ENCODE measurements at regions not wholly inside any gene's neighbourhood (a gene's known extent, or its start where the extent isn't known, plus 50 kb on each side); places are given as distances from the start of the nearest gene placed in this dataset.

DNA sequence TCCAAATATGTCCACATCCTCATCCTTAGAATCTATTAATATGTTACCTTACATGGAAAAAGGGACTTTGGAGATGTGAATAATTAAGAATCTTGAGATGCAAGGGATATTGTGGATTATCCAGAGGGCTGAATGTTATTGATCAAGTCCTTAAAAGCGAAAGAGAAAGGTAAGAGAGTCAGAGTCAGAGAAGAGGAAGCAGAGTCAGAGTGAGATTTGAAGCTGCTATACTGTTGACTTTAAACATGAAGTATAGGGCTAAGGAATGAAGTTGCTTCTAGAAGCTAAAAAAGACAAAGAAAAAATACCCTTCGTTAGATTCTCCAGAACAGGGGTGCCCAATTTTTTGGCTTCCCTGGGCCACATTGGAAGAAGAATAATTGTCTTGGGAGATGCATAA lies 627.2 kb upstream of the SLITRK6 start:
- no peak for ATAC-seq (ENCODE audit: low FRiP score in 2 of 2)
- Histone ChIP-seq H3K27me3 (no peaks in the 10 kb centered on the region), H3K27ac (no peak overlapping the region), H3K4me1 (no peaks in the 10 kb centered on the region), H3K4me3 (no peak overlapping the region), H3K9me3 (no peaks in the 10 kb centered on the region), H3K36me3 (no peaks in the 10 kb centered on the region)
- TF ChIP-seq POLR2AphosphoS5 (IDR thresholded peaks at IDR 0.05), result no peak
- no peak for TF ChIP-seq EP300 (IDR thresholded peaks at IDR 0.05)
- TF ChIP-seq POLR2A (IDR thresholded peaks at IDR 0.05), result no peak
- TF ChIP-seq, protein P1, sequence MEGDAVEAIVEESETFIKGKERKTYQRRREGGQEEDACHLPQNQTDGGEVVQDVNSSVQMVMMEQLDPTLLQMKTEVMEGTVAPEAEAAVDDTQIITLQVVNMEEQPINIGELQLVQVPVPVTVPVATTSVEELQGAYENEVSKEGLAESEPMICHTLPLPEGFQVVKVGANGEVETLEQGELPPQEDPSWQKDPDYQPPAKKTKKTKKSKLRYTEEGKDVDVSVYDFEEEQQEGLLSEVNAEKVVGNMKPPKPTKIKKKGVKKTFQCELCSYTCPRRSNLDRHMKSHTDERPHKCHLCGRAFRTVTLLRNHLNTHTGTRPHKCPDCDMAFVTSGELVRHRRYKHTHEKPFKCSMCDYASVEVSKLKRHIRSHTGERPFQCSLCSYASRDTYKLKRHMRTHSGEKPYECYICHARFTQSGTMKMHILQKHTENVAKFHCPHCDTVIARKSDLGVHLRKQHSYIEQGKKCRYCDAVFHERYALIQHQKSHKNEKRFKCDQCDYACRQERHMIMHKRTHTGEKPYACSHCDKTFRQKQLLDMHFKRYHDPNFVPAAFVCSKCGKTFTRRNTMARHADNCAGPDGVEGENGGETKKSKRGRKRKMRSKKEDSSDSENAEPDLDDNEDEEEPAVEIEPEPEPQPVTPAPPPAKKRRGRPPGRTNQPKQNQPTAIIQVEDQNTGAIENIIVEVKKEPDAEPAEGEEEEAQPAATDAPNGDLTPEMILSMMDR (IDR thresholded peaks at IDR 0.05), result no peak
- no peak for DNase-seq
- WGBS, 2 donors, result 83 to 90% methylated on average over 2 of the region's 2 CpGs

DNA sequence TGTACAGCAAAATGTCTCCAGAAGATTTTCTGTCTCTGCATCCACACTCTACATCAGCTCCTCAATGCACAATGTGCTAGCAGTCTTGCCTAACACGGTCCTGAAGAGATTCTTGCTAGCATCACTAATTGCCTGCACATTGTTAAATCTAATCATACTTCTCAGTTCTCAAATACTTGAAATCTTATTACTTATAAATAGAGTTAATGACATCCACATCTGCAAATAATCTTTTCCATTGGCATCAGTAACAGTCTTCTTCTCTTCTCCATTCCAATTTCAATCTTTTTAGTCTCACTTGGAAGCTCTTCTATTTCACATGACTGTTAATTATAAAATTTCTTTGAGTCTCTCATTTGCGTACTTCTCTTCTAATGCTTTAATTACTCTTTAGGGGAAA lies 630.5 kb upstream of the SLITRK6 start:
- Histone ChIP-seq H3K27me3 (no peaks in the 10 kb centered on the region), H3K4me1 (no peaks in the 10 kb centered on the region), H3K36me3 (no peaks in the 10 kb centered on the region), H3K4me3 (no peak overlapping the region), H3K27ac (no peak overlapping the region), H3K9me3 (no peaks in the 10 kb centered on the region)
- WGBS, 2 donors, result 71 to 76% methylated on average over 2 of the region's 2 CpGs
- DNase-seq, result no peak
- ATAC-seq (ENCODE audit: low FRiP score in 2 of 2), result no peak
- TF ChIP-seq POLR2A (IDR thresholded peaks at IDR 0.05), result no peak

DNA sequence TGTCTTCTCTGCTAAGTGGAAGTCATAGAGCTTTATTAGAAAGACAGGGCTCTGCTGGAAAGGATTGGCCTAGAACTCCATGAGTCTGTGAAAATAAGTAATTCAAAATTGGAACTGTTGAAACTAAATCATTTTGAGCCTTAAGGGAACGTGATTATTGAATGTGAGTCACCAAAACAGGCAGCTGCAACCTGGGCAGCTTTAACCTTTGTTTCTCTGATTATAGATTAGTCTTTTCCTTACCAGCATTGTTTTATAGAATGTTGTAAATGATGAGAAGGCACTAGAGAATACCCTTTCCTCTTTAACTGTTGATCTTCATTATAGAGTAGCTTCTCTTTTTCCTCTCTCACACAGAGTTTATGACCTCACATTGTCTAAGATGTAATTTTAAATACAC lies 638.8 kb upstream of the SLITRK6 start:
- ATAC-seq (ENCODE audit: low FRiP score in 2 of 2), result no peak
- WGBS, 2 donors, result 42 to 68% methylated on average over 1 of the region's 1 CpG

DNA sequence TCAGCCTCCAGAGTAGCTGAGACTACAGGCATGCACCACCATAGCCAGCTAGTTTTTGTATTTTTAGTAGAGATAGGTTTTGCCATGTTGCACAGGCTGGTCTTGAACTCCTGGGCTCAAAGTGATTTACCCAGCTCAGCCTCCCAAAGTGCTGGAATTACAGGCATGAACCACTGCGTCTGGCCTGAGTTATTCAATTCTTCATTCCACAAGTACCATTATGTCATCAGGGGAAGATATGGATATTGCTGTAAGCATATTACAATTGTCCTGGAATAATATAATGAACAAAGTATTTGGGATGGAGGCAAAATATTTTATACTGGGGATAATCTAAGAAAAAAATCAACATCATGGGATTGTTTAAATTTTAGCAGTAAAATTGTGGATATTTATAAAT lies 646.0 kb upstream of the SLITRK6 start:
- Histone ChIP-seq H3K27ac (no peak overlapping the region), H3K27me3 (no peaks in the 10 kb centered on the region), H3K36me3 (no peaks in the 10 kb centered on the region), H3K4me3 (no peak overlapping the region), H3K9me3 (no peaks in the 10 kb centered on the region), H3K4me1 (no peaks in the 10 kb centered on the region)
- TF ChIP-seq POLR2AphosphoS5 (IDR thresholded peaks at IDR 0.05), result no peak
- no peak for TF ChIP-seq POLR2A (IDR thresholded peaks at IDR 0.05)
- TF ChIP-seq EP300 (IDR thresholded peaks at IDR 0.05), result no peak
- TF ChIP-seq, protein P1 (IDR thresholded peaks at IDR 0.05), result no peak
- 79 to 81% methylated on average over 1 of the region's 1 CpG for WGBS, 2 donors
- no peak for ATAC-seq (ENCODE audit: low FRiP score in 2 of 2)
- no peak for DNase-seq

More for the DNA sequence above, 638.8 kb upstream of the SLITRK6 start:
- Histone ChIP-seq H3K27ac (no peak overlapping the region), H3K9me3 (no peaks in the 10 kb centered on the region), H3K27me3 (no peaks in the 10 kb centered on the region), H3K4me1 (no peaks in the 10 kb centered on the region), H3K4me3 (no peak overlapping the region), H3K36me3 (no peaks in the 10 kb centered on the region)
- TF ChIP-seq, protein P1 (IDR thresholded peaks at IDR 0.05), result no peak
- no peak for DNase-seq

DNA sequence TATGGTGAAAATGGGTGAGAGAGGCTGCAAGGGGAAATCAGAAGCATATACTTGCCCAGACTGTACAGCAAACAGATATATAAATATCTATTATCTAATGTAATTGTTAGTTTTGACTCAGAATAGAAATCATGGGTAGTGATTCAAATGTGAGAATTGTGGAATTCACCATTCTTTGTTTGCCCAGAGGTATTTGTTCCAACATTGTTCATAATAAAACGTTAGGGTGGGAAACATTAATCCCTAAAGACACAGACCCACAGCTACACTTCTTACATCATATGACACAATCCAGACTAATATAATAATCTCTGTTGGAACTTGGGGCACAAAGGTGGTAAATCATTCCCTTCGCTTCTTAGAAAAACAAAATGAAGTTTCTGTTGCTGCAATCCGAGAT lies 646.5 kb upstream of the SLITRK6 start:
- no peaks in the 10 kb centered on the region for H3K4me1 ChIP-seq
- DNase-seq (no peak), ATAC-seq (ENCODE audit: low FRiP score in 2 of 2) (no peak)
- no peak overlapping the region for H3K4me3 ChIP-seq
- TF ChIP-seq, protein P1 (IDR thresholded peaks at IDR 0.05), result no peak
- no peak for TF ChIP-seq POLR2A (IDR thresholded peaks at IDR 0.05)
- no peak for TF ChIP-seq POLR2AphosphoS5 (IDR thresholded peaks at IDR 0.05)
- no peak for TF ChIP-seq EP300 (IDR thresholded peaks at IDR 0.05)
- no peaks in the 10 kb centered on the region for H3K27me3 ChIP-seq
- WGBS, 2 donors, result 64 to 73% methylated on average over 3 of the region's 3 CpGs
- H3K36me3 ChIP-seq, result no peaks in the 10 kb centered on the region
- no peak overlapping the region for H3K27ac ChIP-seq
- no peaks in the 10 kb centered on the region for H3K9me3 ChIP-seq
